ENCODE measurements at regions not wholly inside any gene's neighbourhood (a gene's known extent, or its start where the extent isn't known, plus 50 kb on each side); places are given as distances from the start of the nearest gene placed in this dataset.

GRCh38 chr11:34732831-34733230 lies 111.9 kb downstream of the EHF start:
- BruUV-seq (replicated peaks) = no TSS peak
- DNase-seq = no peak
- Mint-ChIP-seq H3K9me3 (ENCODE audit: low read depth, unreplicated experiment) (peaks cover 3% of the 10 kb centered on the region), H3K4me3 (ENCODE audit: low read depth, unreplicated experiment) (no peak overlapping the region), H3K36me3 (ENCODE audit: insufficient read depth, unreplicated experiment) (no peaks in the 10 kb centered on the region), H3K27me3 (ENCODE audit: unreplicated experiment) (no peaks in the 10 kb centered on the region), H3K4me1 (ENCODE audit: low read depth, unreplicated experiment) (peaks cover 25% of the 10 kb centered on the region), H3K27ac (ENCODE audit: unreplicated experiment) (no peak overlapping the region)
- CTCF ChIA-PET = no interaction called here
- no peak for TF ChIP-seq CTCF (IDR thresholded peaks at IDR 0.05; ENCODE audit: unreplicated experiment)
- intact Hi-C loops (cut with micrococcal nuclease; ENCODE audit: unreplicated experiment) = no loop called here

GRCh38 chr11:34731603-34732002 lies 110.7 kb downstream of the EHF start:
- no peak for DNase-seq
- Mint-ChIP-seq H3K4me3 (ENCODE audit: low read depth, unreplicated experiment) (no peak overlapping the region), H3K27me3 (ENCODE audit: unreplicated experiment) (no peaks in the 10 kb centered on the region), H3K27ac (ENCODE audit: unreplicated experiment) (no peak overlapping the region), H3K4me1 (ENCODE audit: low read depth, unreplicated experiment) (peaks cover 25% of the 10 kb centered on the region), H3K36me3 (ENCODE audit: insufficient read depth, unreplicated experiment) (no peaks in the 10 kb centered on the region), H3K9me3 (ENCODE audit: low read depth, unreplicated experiment) (peaks cover 2% of the 10 kb centered on the region)
- no TSS peak for BruUV-seq (replicated peaks)
- no peak for TF ChIP-seq CTCF (IDR thresholded peaks at IDR 0.05; ENCODE audit: unreplicated experiment)
- CTCF ChIA-PET = interaction anchor here (0.9 kb wide), 1 partner anchor 1041 kb away, joined by 3 read pairs; no protein-coding TSS in a partner anchor
- intact Hi-C loops (cut with micrococcal nuclease; ENCODE audit: unreplicated experiment) = no loop called here

DNA sequence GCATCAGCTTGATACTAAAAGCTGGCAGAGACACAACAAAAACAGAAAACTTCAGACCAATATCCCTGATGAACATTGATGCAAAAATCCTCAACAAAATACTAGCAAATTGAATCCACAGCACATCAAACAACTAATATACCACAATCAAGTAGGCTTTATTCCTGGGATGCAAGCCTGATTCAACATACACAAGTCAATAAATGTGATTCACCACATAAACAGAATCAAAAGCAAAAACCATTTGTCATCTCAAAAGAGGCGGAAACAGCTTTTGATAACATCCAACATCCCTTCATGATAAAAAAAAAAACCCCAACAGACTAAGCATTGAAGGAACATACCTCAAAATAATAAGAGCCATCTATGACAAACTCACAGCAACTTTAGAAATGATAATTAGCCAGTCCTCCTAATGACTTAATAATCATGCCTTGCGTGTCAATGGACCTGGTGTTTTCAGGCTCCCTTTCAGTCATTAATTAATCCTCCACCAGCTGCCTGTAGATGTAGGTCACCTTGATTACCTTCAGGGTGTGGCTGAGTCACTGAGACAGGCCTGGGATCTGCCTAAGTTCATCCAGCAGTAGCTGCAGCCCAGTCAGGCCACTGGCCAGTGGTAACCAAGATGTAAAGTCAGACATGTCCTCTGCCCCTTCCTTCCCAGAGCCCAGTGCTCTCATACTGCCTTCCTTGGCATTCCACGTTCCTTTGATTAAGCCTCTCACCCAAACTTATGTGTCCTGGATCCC lies 109.8 kb downstream of the EHF start:
- no peaks in the 10 kb centered on the region for H3K36me3 Mint-ChIP-seq (ENCODE audit: insufficient read depth, unreplicated experiment)
- TF ChIP-seq CTCF (IDR thresholded peaks at IDR 0.05; ENCODE audit: unreplicated experiment) = no peak
- no TSS peak for BruUV-seq (replicated peaks)
- peaks cover 25% of the 10 kb centered on the region for H3K4me1 Mint-ChIP-seq (ENCODE audit: low read depth, unreplicated experiment)
- CTCF ChIA-PET = interaction anchor here (0.7 to 0.9 kb wide), 2 partner anchors 15 to 1040 kb away, joined by 3 read pairs; no protein-coding TSS in a partner anchor
- intact Hi-C loops (cut with micrococcal nuclease; ENCODE audit: unreplicated experiment) = no loop called here
- DNase-seq = peak; percentile 16
- H3K4me3 Mint-ChIP-seq (ENCODE audit: low read depth, unreplicated experiment) = no peak overlapping the region
- no peak overlapping the region for H3K27ac Mint-ChIP-seq (ENCODE audit: unreplicated experiment)
- H3K9me3 Mint-ChIP-seq (ENCODE audit: low read depth, unreplicated experiment) = no peaks in the 10 kb centered on the region
- H3K27me3 Mint-ChIP-seq (ENCODE audit: unreplicated experiment) = no peaks in the 10 kb centered on the region

DNA sequence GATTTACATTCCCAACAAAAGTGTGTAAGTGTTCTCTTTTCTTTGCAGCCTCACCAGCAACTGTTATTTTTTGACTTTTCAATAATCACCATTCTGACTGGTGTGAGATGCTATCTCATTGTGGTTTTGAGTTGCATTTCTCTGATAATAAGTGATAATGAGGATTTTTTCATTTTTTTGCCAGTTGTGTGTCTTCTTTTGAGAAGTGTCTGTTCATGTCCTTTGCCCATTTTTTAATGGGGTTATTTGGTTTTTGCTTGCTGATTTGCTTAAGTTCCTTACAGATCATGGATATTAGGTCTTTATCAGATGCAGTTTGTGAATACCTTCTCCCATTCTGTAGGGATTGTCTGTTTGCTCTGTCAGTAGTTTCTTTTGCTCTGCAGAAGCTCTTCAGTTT lies 107.7 kb downstream of the EHF start:
- Mint-ChIP-seq H3K27me3 (ENCODE audit: unreplicated experiment) (no peaks in the 10 kb centered on the region), H3K4me1 (ENCODE audit: low read depth, unreplicated experiment) (peaks cover 25% of the 10 kb centered on the region), H3K27ac (ENCODE audit: unreplicated experiment) (no peak overlapping the region), H3K4me3 (ENCODE audit: low read depth, unreplicated experiment) (no peak overlapping the region), H3K36me3 (ENCODE audit: insufficient read depth, unreplicated experiment) (no peaks in the 10 kb centered on the region), H3K9me3 (ENCODE audit: low read depth, unreplicated experiment) (peaks cover 6% of the 10 kb centered on the region)
- intact Hi-C loops (cut with micrococcal nuclease; ENCODE audit: unreplicated experiment) = no loop called here
- CTCF ChIA-PET = no interaction called here
- no peak for DNase-seq
- BruUV-seq (replicated peaks) = no TSS peak
- TF ChIP-seq CTCF (IDR thresholded peaks at IDR 0.05; ENCODE audit: unreplicated experiment) = no peak
